Stomach (tissue), 8 donors: ENCODE measurements at regions not wholly inside any gene's neighbourhood (a gene's known extent, or its start where the extent isn't known, plus 50 kb on each side); places are given as distances from the start of the nearest gene placed in this dataset.

ENCODE experiments used
- DNase-seq, 2 donors: peaks; one replicate each; pipeline versions ENCODE4 v3.0.0 to v3.0.0-alpha.2; 2013 to 2019
- H3K27ac ChIP-seq, 5 donors: fragments of 200-600 bp in 4 of 5; sonication (generic) in 4 of 5; one replicate each; pipeline ENCODE4 v1.5.1; 2013 to 2019; ENCODE audit warnings: mild to moderate bottlenecking in 1 of 5, moderate library complexity in 1 of 5
- H3K27me3 ChIP-seq, 3 donors: fragments of 200-600 bp; sonication (generic); one replicate each; pipeline ENCODE4 v1.5.1; 2017 to 2019; ENCODE audit warnings: mixed run types in 1 of 3
- H3K36me3 ChIP-seq, 4 donors: fragments of 200-600 bp; sonication (generic); 1 replicate in 3 of 4; 2 replicates in 1 of 4; pipeline ENCODE4 v1.5.1; 2016 to 2019
- H3K4me1 ChIP-seq, 4 donors: fragments of 200-600 bp; sonication (generic); one replicate each; pipeline ENCODE4 v1.5.1; 2016 to 2019
- H3K4me3 ChIP-seq, 4 donors: fragments of 200-600 bp; sonication (generic) in 3 of 4; one replicate each; pipeline ENCODE4 v1.5.1; 2016 to 2019; ENCODE audit warnings: mild to moderate bottlenecking in 1 of 4
- H3K9me3 ChIP-seq, 4 donors: fragments of 200-600 bp; sonication (generic); one replicate each; pipeline ENCODE4 v1.5.1; 2016 to 2019
- EP300 ChIP-seq: sonication (generic); formaldehyde crosslinking; IDR thresholded peaks from one replicate; pipeline ENCODE4 v1.6.1; 2017; ENCODE audit warnings: antibody characterized with exemption
- POLR2A ChIP-seq, 4 donors: fragments of 450-650 bp; IDR thresholded peaks; one replicate each; pipeline ENCODE4 v1.6.1; 2016; ENCODE audit warnings: antibody characterized with exemption in 4 of 4, control low read depth in 2 of 4, mild to moderate bottlenecking in 1 of 4, moderate library complexity in 1 of 4
- POLR2AphosphoS5 ChIP-seq, 3 donors: sonication (generic); formaldehyde crosslinking; IDR thresholded peaks; one replicate each; pipeline ENCODE4 v1.6.1; 2016; ENCODE audit warnings: antibody characterized with exemption in 3 of 3
- WGBS, 5 donors: extraction: QIAGEN DNeasy Blood & Tissue Kit in 3 of 5; methylation state at CpG; one replicate each; pipeline versions ENCODE4 v1.1.5 to v1.1.7; 2013 to 2018; 5-methylcytosine and 5-hydroxymethylcytosine counted together
- intact Hi-C: fragments of 100-400 bp; cut with DNase I; formaldehyde crosslinking; loops from one replicate; pipeline ENCODE4 v1.15.1; 2023; ENCODE audit warnings: low total_unique reads
- TF ChIP-seq, protein P1 (sequence below), 7 experiments: fragments of 450-650 bp in 4 of 7; fragments of 200-600 bp in 3 of 7; sonication (generic) in 3 of 7; IDR thresholded peaks; one replicate each; pipeline ENCODE4 v1.5.1; 2016 to 2019; ENCODE audit warnings: antibody characterized with exemption in 7 of 7, control low read depth in 2 of 7, mild to moderate bottlenecking in 1 of 7
- donor health status: healthy with polysubstance abuse.
- donor health status: Bipolar disorder and iron deficiency.
- donor health status: healthy.

DNA sequence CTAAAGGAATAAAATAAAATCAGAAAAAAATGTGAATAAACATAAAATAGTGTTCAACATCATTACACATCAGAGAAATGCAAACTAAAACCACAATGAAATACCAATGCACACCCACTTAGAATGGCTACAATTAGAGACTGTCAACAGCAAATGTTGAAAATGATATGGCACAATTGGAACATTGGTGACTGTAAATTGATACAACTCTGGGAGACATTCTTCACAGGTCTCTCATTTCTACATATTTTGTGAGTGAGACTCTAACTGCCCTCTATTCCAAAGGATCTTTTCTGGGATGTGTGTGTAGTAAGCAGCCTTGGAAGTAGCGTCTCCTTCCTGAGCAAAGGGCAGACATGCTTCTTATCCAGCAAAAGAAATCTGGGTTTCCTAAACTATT lies 323.0 kb downstream of the FBXO15 start:
- DNase-seq, result no peak
- no peaks in the 10 kb centered on the region for H3K4me1 ChIP-seq
- no peak for TF ChIP-seq EP300
- TF ChIP-seq POLR2AphosphoS5 (IDR thresholded peaks at IDR 0.05), result no peak
- TF ChIP-seq POLR2A (IDR thresholded peaks at IDR 0.05), result no peak
- TF ChIP-seq, protein P1, sequence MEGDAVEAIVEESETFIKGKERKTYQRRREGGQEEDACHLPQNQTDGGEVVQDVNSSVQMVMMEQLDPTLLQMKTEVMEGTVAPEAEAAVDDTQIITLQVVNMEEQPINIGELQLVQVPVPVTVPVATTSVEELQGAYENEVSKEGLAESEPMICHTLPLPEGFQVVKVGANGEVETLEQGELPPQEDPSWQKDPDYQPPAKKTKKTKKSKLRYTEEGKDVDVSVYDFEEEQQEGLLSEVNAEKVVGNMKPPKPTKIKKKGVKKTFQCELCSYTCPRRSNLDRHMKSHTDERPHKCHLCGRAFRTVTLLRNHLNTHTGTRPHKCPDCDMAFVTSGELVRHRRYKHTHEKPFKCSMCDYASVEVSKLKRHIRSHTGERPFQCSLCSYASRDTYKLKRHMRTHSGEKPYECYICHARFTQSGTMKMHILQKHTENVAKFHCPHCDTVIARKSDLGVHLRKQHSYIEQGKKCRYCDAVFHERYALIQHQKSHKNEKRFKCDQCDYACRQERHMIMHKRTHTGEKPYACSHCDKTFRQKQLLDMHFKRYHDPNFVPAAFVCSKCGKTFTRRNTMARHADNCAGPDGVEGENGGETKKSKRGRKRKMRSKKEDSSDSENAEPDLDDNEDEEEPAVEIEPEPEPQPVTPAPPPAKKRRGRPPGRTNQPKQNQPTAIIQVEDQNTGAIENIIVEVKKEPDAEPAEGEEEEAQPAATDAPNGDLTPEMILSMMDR (IDR thresholded peaks at IDR 0.05), result no peak

DNA sequence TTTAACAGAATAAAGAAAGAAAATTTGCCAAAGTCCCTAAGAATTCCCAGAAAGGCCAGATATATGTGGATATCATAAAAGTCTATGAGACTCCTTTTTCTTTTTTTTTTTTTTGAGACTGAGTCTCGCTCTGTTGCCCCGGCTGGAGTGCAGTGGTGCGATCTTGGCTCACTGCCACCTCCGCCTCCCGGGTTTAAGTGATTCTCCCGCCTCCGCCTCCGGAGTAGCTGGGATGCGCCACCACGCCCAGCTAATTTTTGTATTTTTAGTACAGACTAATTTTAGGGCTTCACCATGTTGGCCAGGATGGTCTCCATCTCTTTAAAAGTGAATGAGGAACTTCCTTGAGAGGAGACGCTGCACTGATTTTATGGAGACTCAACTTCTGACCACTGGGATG lies 335.2 kb downstream of the FBXO15 start:
- intact Hi-C loops, result no loop called here
- DNase-seq, result no peak
- no peaks in the 10 kb centered on the region for H3K36me3 ChIP-seq
- H3K9me3 ChIP-seq, result peaks cover 0 to 9% (median 5%) of the 10 kb centered on the region in 4 donors
- no peak overlapping the region for H3K4me3 ChIP-seq
- no peak overlapping the region for H3K27ac ChIP-seq
- no peaks in the 10 kb centered on the region for H3K27me3 ChIP-seq
- no peaks in the 10 kb centered on the region for H3K4me1 ChIP-seq
- TF ChIP-seq, protein P1 (IDR thresholded peaks at IDR 0.05), result no peak
- TF ChIP-seq POLR2A (IDR thresholded peaks at IDR 0.05) (no peak), EP300 (no peak), POLR2AphosphoS5 (IDR thresholded peaks at IDR 0.05) (no peak)
- 77 to 93% (median 88%) methylated on average over 11 of the region's 11 CpGs for WGBS, 5 donors

More for the DNA sequence above, 323.0 kb downstream of the FBXO15 start:
- 59 to 92% (median 69%) methylated on average over 1 of the region's 1 CpG for WGBS, 5 donors
- no peaks in the 10 kb centered on the region for H3K9me3 ChIP-seq
- intact Hi-C loops, result no loop called here
- H3K27me3 ChIP-seq, result no peaks in the 10 kb centered on the region
- H3K36me3 ChIP-seq, result no peaks in the 10 kb centered on the region
- H3K4me3 ChIP-seq, result no peak overlapping the region
- no peak overlapping the region for H3K27ac ChIP-seq

DNA sequence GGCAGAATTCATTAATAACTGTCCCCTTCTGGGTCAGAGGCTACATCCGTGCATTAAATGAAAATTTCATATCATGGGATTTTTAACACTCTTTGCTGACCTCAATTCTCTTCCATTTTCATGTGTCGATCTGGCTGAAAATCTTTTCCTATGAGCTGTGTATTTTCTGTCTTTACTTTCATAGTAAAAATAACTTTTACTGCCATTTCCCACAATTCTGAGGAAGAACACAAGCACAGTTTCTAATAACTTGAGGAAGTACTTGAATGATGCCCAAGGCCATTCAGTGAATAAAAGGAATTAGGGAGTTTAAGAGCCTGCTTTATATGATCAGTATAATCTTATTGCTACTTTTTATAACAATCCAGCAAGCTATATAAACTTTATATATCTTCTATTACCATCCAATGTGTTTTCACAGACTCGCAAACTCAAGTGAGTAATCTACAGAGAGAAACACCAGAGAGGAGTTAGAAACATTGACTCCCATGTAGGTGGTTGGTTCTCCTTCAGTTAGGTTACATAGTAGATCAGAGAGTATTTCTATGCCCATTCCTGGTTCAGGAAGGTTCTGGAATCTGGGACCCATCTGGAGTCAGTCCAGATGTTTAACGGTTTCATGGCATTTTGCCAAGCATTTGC lies 340.0 kb downstream of the FBXO15 start:
- Histone ChIP-seq H3K4me3 (no peak overlapping the region), H3K27ac (no peak overlapping the region)
- 65 to 72% (median 66%) methylated on average over 4 of the region's 4 CpGs for WGBS, 5 donors

DNA sequence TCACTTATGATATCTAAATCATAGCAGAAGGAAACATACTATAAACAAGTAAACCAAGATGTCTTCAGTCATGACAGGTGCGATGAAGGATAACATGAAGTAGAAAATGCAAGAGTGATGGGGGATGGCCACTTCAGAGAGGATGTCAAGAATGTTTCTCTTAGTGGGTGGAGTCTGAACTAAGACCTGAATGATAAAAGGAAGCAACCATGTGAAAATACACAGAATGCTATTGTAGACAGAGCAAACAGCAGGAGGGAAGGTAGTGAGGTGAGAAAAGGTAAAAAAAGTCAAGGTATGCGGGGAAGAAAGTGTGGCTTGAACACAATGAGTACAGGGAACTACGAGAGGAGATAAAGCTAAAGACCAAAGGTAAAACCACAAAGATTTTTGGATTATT lies 341.6 kb downstream of the FBXO15 start:
- 53 to 71% (median 62%) methylated on average over 3 of the region's 3 CpGs for WGBS, 5 donors
- H3K27ac ChIP-seq, result no peak overlapping the region
- intact Hi-C loops, result no loop called here
- no peaks in the 10 kb centered on the region for H3K9me3 ChIP-seq
- H3K36me3 ChIP-seq, result no peaks in the 10 kb centered on the region
- no peak for DNase-seq
- H3K4me1 ChIP-seq, result no peaks in the 10 kb centered on the region
- no peak overlapping the region for H3K4me3 ChIP-seq
- H3K27me3 ChIP-seq, result no peaks in the 10 kb centered on the region
- TF ChIP-seq EP300, result no peak
- no peak for TF ChIP-seq POLR2AphosphoS5 (IDR thresholded peaks at IDR 0.05)
- no peak for TF ChIP-seq POLR2A (IDR thresholded peaks at IDR 0.05)
- TF ChIP-seq, protein P1 (IDR thresholded peaks at IDR 0.05), result no peak

More for the DNA sequence above, 340.0 kb downstream of the FBXO15 start:
- Histone ChIP-seq H3K36me3 (no peaks in the 10 kb centered on the region), H3K27me3 (no peaks in the 10 kb centered on the region), H3K9me3 (no peaks in the 10 kb centered on the region), H3K4me1 (no peaks in the 10 kb centered on the region)
- intact Hi-C loops, result no loop called here
- no peak for TF ChIP-seq EP300
- TF ChIP-seq, protein P1 (IDR thresholded peaks at IDR 0.05), result no peak
- TF ChIP-seq POLR2AphosphoS5 (IDR thresholded peaks at IDR 0.05), result no peak
- no peak for TF ChIP-seq POLR2A (IDR thresholded peaks at IDR 0.05)
- no peak for DNase-seq
